ENCODE measurements at regions not wholly inside any gene's neighbourhood (a gene's known extent, or its start where the extent isn't known, plus 50 kb on each side); places are given as distances from the start of the nearest gene placed in this dataset.

- TF ChIP-seq CTCF (IDR thresholded peaks at IDR 0.05; ENCODE audit: low read depth, low read length, poor library complexity, severe bottlenecking), result no peak
- no peak for TF ChIP-seq EZH2phosphoT487 (IDR thresholded peaks at IDR 0.05; ENCODE audit: borderline replicate concordance, low read length)
These were observed 210.6 kb upstream of the IGF1R start for GRCh38 chr15:98437752-98438151.

All from DOHH2 (cell line).